AG08396 (cell line): ENCODE measurements at regions not wholly inside any gene's neighbourhood (a gene's known extent, or its start where the extent isn't known, plus 50 kb on each side); places are given as distances from the start of the nearest gene placed in this dataset.

Source experiments
- DNase-seq: peaks from one replicate; pipeline ENCODE4 v3.0.0; 2012; ENCODE audit warnings: low spot score, mixed read lengths

GRCh38 chr15:37701230-37701629 is 233.2 kb upstream of the TMCO5A start:
- no peak for DNase-seq

- no peak for DNase-seq
Observed at GRCh38 chr15:37709669-37710068, 224.8 kb upstream of the TMCO5A start.

- DNase-seq = no peak
Observed at GRCh38 chr15:37715101-37715500, 219.3 kb upstream of the TMCO5A start.

- DNase-seq = no peak
Observed at GRCh38 chr15:37720267-37720666, 214.2 kb upstream of the TMCO5A start.

- DNase-seq = no peak
Observed at GRCh38 chr15:37731146-37731746, 203.2 kb upstream of the TMCO5A start.

GRCh38 chr15:37733628-37734027 is 200.8 kb upstream of the TMCO5A start:
- no peak for DNase-seq

GRCh38 chr15:37740623-37741141 is 193.8 kb upstream of the TMCO5A start:
- no peak for DNase-seq

- DNase-seq = no peak
Observed at GRCh38 chr15:37743826-37744225, 190.6 kb upstream of the TMCO5A start.

GRCh38 chr15:37744521-37744920 is 189.9 kb upstream of the TMCO5A start:
- no peak for DNase-seq

GRCh38 chr15:37751401-37751800 is 183.0 kb upstream of the TMCO5A start:
- DNase-seq = no peak

- no peak for DNase-seq
Observed at GRCh38 chr15:37756407-37756806, 178.0 kb upstream of the TMCO5A start.

- DNase-seq = no peak
Observed at GRCh38 chr15:37758412-37758811, 176.0 kb upstream of the TMCO5A start.

GRCh38 chr15:37764733-37765191 is 169.7 kb upstream of the TMCO5A start:
- DNase-seq = peak; percentile 71

GRCh38 chr15:37765786-37766185 is 168.7 kb upstream of the TMCO5A start:
- no peak for DNase-seq

GRCh38 chr15:37767841-37768455 is 166.5 kb upstream of the TMCO5A start:
- DNase-seq = no peak

GRCh38 chr15:37771465-37771864 is 163.0 kb upstream of the TMCO5A start:
- DNase-seq = no peak

GRCh38 chr15:37773111-37773860 is 161.2 kb upstream of the TMCO5A start:
- peak; percentile 31 for DNase-seq

GRCh38 chr15:37774961-37775360 is 159.5 kb upstream of the TMCO5A start:
- no peak for DNase-seq

GRCh38 chr15:37777006-37777405 is 157.4 kb upstream of the TMCO5A start:
- DNase-seq = no peak

- no peak for DNase-seq
Observed at GRCh38 chr15:37783290-37783689, 151.2 kb upstream of the TMCO5A start.

- no peak for DNase-seq
Observed at GRCh38 chr15:37788330-37788729, 146.1 kb upstream of the TMCO5A start.

GRCh38 chr15:37788767-37789396 is 145.6 kb upstream of the TMCO5A start:
- DNase-seq = no peak

GRCh38 chr15:37789397-37789786 is 145.0 kb upstream of the TMCO5A start:
- no peak for DNase-seq
